CD4-positive, alpha-beta T cell treated with Interleukin-4 for 1 hour (primary cell): ENCODE measurements at regions not wholly inside any gene's neighbourhood (a gene's known extent, or its start where the extent isn't known, plus 50 kb on each side); places are given as distances from the start of the nearest gene placed in this dataset.

ENCODE experiments used
- DNase-seq, 2 donors: peaks; one replicate each; pipeline ENCODE4 v3.0.0-alpha.2; 2020 to 2022

DNA sequence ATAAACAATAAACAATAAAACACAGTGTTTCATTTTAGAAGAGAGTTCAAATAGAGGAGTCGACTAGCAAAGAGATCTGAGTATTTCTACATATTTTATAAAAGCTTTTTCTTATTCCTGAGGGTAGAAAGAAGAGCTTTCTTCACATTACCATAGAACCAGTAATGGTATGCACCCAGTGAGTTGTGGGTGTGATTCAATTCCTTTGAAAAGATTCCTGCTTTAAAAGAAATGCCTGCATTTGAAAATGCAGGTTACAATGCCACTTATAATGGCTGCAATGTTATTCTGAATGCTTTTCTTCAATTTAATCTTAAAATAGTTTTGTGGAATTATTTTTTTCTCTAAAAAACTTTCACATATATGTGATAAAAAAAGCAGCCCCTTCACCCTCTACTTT lies 178.1 kb downstream of the CDC14C start:
- DNase-seq, result no peak

DNA sequence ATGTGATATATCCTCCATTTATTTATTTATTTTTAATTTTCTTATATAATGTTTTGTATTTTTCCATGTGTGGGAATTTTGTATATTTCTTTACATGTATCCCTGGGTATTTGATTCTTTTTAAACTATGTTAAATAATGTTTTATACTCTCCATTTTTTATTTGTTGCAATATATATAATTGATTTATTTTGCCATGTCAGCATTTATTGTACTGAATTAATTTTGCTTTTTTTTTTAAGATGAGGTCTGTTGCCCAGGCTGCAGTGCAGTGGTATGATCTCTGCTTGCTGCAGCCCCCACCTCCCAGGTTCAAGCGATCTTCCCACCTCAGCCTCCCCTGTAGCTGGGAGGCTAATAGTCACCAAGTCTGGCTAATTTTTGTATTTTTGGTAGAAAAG lies 187.4 kb downstream of the CDC14C start:
- DNase-seq, result no peak

DNA sequence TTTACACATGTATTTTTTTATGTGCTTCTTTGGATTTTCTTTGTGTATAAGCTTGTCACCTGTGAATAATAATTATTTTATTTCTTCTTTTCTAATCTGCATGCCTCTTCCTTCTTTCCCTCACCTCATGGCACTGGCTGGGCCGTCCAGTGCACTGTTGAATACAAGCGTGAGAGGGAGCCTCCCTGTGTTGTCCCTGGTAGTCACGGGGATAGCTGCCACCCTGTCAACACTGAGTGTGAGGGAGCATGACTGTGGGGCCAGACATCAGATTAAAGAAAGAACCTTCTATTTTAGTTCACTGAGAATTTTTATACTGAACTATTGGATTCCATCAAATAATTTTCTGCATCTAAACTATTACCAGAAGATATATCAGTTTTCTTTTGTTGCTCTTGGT lies 187.9 kb downstream of the CDC14C start:
- no peak for DNase-seq

DNA sequence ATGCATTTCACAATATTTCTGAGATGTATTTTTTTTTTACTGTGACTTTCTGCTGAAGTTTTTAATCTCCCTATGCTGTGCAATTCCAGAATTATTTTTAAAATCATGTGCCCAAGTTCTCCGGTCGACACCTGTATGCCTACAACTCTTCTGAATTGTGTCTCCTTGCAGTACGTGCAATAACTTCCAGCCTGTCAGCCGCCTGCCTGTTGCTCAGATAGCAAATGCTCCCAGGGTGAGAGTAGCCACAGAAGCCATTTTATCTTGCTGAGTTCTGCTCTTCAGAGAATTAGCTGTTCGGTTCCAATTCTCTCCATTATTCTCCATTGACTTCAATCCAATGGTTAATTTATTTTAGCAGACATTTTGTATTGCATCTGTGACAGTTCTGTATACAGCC lies 188.3 kb downstream of the CDC14C start:
- no peak for DNase-seq

DNA sequence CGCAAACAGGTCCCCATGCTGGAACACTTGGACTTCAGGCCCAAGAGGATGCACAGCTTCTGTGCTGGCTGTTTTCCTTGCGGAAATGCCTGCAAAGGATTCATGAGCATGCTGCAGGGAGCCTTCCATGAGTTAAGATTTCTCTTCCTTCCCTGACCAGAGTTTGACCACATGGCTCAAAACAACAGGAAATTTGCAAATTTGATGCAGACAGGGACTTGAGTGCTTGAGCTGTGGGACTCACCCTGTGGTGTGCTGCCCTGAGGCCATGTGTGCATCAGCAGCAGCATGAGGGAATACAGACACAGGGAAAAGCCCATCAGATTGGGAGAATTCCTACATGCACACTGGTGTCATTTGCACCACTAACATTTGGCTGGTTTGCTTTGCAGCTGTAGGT lies 195.4 kb downstream of the CDC14C start:
- no peak for DNase-seq

DNA sequence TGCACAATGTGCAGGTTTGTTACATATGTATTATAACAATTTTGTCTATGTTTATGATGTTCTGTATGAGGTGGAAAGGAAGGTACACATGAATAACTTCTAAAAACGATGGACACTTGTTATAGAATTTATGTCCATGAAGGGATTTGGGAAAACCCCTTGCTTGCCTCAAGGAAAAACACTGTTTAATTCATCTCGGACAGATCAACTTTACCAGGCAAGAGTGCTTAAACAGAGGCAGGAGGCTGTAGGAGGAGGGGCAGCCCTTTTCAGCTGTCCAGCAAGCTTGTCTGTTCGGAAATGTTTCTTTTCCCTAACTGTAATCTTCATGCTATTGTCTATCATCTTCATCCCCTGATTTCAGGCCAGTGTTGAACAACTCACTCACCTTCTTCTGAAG lies 200.9 kb downstream of the CDC14C start:
- no peak for DNase-seq

DNA sequence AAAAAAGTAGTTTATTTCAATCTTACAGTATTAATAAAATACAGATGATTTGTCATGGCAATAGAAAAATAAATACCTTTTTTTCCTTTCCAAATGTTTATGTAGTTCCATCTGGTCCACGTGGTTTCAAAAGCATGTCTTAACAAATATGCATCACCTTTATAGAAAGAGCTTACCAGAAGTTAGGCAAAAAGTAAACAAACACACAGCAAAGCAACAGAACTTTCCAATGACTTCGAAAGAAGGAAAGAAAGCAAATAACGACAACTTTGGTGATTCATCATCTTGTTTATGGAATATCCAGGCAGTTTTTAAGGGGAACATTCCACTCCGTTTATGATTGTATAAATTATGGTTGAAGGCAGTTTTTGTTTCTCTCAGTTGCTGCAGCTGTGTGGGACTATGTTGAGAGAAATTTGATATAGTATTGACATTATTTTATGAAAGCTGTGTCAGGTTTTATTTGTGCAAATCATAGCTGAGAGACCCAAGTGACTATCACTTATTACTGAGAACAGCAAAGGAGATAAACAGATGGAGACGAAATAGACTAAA lies 203.1 kb downstream of the CDC14C start:
- no peak for DNase-seq

DNA sequence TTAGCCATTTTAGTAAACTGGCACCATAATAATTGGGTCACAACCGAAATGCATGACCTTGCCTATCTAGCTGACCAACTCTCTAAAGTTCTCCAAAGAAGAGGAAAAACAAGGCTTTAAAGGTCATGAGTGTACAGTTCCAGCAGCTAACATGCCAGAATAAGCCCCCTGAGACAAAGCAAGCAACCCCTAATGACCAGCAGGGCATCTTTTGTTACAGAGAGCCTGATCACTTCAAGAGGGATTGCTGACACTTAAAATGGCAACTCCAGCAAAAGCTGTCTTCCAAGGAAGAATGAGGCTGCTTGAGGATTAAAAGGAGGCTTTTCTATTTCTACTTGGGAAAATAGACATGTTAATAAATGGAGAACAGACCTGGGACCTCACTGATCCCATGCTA lies 213.6 kb downstream of the CDC14C start:
- DNase-seq, result no peak

DNA sequence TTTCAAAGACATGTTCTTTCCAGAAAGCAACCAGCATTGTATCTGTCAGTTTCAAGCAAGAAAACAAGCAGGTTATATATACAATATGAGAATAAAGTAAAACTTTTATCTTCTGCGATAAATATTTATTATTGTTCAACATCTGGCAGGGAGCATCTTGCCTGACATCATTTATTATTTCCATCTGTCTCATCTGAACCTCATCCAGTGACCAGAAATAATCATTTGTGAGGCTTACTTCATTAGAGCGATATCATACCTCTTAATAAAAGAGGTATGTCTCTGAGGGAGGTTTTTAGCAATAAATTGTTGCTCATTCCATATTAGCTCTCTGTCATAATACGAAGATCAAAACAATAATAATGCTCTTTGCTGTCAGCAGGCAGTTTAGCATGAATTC lies 226.1 kb downstream of the CDC14C start:
- DNase-seq, result no peak

DNA sequence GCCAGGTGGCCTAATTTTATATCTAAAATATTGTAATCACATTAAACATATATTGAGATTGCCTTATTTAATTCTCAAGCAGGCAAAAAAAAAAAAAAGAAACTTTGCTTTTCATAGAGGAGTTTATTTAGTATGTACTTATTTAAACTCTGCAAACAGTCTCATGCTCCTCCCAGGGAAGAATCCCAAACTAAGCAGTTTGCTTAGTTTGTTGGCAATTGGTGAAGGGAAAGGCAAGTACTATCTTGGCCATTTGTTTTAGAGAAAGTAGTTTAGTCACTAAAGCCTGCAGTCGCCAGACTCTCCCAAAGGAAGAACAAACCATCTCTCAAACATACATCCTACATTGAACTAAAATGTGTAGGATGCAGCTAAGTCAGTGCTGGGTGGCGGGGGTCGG lies 226.8 kb downstream of the CDC14C start:
- no peak for DNase-seq

DNA sequence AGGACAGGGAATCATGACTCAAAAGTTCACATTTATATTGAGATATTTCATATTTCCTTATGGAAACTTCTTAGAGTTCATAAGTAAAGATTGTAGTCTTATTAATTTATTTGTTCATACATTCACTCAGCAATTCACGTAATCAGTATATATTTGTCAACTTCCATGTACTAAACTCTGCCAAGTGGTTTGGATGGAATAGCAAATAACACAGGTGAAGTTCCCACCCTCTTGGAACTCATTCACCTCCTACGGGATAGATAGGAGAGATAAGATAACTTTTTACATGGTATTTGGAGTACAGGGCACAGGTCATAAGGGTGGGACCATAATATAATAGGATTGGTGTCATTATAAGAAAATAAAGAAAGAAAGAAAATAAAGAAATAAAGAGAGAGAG lies 234.0 kb downstream of the CDC14C start:
- no peak for DNase-seq

DNA sequence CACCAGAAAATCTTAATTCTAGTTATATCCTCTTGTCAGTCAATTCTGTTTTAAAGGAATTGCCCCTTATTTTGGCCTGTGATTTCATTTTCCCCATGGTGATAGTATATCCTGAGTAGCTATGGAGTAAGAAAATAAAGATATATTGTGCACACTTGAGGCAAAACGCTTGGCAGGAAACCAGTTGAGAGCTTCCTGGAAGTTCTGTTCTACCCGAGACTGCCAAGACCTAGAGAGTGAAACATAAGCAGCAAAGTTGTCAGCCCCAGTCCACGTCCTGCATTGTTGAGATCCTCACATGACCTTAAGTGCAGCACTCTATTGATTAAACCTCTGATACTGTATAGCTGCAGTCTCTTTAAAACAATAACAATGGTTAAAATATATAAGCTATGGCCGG lies 235.2 kb downstream of the CDC14C start:
- DNase-seq, result no peak

DNA sequence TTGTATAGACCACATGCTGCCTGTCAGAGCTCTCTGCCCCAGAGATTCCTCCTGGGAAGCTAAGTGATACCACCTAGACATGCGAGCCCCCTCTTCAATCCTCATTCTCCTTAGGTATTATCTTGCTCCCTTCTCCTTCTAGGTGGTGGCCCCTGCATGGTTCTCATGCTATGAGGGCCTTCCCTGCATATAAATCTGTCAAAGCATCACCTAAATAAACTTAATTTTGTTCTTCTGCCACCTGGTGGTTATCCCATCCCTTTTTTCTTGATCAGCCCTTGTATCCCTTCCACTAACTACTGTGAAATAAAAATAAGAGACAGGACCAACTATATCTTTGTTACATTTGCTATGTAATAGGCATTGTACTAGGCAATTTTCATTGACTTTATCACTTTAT lies 242.1 kb downstream of the CDC14C start:
- no peak for DNase-seq

DNA sequence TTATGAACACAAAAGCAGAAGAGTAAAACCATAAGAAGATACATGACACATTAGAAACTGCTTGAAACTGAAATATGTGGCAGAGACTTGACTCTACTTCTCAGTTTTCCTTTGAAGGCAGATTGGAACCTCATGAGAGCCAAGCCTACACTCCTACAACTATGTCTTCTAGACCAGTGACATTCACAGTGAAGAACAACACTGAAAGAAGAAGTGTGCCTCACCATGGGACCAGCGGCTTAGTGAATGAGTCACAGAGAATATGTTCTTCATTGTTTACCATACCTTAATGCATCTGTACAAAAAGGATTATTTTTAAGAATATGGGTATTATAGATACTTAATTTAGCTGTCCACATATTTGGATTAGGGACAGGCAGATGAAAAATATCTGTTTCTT lies 248.3 kb downstream of the CDC14C start:
- no peak for DNase-seq

DNA sequence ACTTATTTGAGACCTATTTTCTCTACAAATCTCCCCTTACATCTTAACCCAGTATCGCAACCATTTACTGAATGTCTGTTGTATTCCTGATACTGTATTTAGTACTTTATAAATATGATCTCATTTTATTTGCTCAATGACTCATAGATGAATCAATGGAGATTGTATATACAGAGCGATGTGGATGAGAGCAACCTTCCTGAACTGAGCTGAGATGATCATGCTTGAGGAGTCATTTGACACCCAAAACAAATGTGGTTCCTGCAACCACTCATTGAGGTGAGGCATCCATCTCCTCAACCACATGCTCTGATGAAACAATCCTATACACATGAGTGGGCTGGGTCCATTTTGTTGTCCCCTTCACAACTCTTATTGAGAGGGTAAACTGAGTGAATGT lies 250.0 kb downstream of the CDC14C start:
- no peak for DNase-seq

DNA sequence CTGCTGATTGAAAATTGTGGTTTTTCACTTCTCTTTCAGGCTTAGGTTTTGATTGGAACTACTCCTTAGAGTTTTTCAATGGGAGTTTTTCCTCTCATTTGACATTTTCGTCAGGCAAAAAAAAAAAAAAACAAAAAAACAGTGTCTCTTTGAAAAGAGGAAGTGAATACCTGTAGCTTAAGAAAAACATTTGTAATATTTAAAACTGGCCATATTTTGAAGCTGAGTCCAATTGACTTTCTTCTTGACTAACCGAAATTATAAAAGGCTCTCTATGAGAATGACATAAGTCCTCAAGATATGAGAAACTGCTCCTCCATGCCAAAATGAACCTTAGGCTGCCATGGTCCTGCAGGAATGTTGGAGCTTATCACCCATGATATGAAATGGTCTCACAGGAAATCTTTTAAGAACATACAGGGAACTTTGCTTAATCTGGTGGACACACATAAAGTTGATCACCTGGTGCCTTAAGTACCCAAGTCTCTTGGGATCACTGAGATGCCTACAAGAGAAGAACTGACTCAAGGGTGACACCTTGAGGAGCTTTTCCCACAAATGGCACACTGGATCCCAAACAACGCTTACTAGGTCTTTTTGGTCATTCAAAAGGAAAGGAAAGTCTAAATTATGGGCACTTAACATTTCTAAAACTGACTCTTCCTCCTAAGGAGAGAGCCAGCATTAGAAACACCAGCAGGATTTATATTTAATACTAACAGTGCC lies 263.4 kb downstream of the CDC14C start:
- DNase-seq, result no peak

DNA sequence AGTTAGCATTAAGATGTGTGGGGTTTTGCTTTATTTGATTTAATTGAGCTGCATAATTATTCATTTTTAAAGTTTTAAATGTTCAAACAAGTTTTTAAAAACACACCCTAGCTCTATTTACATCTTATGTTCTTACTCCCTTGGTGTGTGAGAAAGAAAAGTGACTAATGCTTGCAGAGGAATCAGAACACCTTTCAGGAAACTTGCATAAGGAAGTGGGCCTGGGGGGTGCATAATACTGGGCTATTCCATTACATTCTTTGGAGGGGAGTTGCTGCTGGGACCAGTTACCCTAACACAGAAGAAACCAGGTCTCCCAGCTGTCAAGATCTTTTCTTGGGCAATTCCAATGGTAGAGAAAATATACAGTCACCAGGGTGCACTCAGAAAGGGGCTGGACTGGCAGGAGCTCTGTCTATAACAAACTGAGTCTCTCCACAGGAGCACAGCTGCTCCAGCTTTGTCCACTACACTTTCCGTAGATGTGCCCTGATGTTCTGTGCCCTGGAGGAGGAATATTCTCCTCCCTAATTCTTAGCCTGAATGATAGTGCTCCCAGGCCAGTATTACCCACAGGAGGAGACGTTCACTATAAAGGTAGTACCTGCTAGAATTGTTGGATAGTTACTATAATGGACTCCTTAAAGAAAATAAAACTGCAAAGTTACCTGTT lies 304.2 kb downstream of the CDC14C start:
- DNase-seq, result no peak

DNA sequence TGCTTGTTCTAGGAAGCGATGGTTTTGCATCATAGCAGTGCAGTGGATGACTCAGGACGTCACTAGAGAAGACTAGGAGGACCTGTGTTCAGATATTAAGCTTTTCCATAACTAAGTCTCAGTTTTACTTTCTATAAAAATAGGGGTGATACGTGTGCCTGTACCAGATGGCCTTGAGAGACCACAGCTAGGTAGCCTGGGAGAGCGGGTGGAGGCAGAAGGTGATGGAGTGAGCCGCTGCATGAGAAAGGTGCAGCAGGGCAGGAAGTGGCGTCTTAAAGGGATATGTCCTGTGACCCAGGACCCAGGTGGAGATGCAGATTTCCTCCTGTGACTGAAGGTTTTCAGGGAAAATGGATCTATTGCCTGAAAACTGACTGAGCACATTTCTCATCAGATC lies 304.9 kb downstream of the CDC14C start:
- DNase-seq, result no peak

DNA sequence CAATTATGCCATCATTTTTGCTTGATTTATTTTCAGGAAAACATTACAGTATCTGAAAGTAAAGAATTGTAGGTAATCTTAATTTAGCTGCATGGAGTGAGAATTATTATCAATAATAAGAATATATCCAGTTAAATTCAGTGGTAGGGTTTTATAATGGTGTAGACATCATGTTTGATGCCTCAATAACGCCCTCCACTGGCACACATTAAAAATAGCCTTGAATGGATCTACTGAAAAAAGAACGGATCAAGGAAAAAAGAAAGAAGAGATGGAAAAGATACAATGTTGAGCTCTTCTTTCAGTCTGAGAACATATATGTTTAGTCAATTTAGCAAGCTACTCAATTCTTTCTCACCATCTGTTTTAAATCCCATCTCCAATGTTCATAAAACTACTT lies 319.2 kb downstream of the CDC14C start:
- DNase-seq, result no peak

DNA sequence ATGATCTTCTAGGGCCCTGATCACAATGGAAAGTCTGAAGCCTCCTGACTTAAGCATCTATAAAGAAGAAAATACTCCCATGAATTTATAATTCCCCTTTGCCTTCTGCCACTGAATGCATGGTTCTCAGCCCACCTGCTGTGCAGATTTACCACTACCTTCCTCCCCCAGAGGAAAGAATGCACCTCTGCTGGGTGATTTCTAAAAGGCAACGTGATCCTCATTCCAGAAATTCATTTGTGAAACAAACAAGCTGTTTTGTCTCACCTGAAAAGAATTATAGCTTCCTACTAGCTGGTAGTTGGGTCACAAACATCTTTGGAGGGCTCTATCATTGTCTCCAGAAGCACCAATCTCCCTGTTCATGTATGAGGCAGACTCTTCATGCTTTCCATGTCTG lies 320.2 kb downstream of the CDC14C start:
- no peak for DNase-seq

DNA sequence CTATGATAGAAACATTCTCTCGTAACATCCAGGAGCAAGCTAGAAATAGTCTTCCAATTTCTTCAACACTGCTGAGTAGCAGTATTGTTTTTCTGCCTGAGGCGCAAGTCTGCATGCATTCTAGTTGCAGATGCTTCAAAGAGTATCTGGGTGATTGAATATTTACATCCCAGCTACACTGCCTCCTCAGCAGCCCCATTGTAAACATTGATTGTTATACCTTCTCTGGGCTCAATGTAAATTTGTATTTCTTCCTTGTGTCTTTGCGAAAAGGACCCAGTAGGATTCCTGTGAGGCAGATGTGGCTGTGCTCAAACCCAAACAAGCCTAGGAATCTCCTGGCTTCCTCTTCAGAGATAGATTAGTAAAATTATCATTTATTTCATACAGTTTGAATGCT lies 320.7 kb downstream of the CDC14C start:
- DNase-seq, result no peak

DNA sequence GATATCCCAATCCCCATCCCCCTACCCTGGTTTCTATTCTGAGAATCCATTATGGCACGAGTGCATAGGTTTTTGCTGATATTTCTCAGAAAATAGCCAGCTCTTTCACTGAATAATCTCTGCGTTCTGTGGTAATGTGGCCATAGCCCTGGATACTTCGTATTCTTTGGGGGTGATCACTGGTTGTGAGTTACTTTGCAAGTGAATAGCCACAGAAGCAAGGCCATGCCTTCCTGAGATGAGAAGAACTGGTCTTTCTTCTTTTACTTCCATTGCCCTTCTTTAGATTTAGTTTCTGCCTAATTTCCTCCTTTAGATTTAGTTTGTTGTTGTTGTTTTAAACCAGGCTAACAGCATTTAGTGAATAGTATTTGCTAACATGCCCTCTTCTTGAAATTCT lies 323.4 kb downstream of the CDC14C start:
- DNase-seq, result no peak

DNA sequence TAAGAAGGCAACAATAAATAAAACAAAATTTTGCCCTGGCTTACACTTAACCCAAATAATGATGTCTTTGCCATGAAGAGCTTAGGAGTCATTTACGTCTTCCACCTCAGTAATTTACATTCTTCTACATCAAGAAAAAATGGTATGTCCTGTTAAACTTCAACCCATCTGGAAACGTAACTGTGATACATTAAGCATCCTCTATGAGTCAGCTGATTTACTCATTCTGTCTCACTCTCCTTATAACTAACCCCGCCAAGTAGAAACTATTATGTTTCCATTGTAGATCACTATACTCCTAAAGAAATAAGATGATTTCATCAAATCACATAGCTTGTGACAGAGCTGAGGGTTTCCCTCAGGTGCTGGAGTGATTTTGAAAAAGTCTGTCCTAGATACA lies 330.7 kb downstream of the CDC14C start:
- DNase-seq, result no peak

DNA sequence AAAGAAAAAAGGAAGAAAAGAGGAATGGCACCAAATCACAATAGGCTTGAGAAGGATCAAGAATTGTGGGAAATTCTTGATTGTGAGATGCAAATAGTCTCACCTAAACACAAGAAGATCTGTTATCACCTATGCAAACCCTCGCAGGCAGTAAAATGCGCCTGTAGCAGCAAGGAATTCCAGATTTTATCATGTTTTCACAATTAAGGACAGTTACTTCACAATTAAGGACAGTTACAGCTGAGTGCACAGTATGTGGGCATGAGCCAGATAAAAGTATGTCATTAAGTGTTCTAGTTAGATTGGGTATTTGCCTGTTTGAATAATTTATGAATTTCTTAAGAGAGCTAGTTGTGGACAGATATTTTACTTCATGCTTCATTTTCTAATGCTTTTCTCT lies 336.2 kb downstream of the CDC14C start:
- DNase-seq, result no peak

DNA sequence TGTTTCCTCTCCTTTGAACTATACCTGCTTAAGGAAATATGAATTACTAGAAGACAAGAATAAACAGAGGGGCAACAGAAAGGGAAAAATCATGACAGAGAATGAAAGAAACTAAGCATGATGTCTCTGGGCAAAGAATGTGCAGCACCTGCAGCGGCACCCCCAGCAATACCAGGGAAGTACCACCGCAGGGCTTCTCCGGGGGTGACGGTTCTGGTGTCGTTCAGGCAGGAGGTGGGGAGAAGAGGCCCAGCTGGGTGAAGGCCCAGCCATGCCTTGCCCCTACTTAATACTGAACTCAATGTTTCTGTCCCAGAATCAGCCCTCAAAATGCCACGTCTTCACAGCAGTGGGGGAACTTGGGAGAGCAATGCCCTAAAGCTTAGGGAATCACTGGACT lies 337.6 kb downstream of the CDC14C start:
- no peak for DNase-seq
